IMR-90 (cell line): ENCODE measurements at regions not wholly inside any gene's neighbourhood (a gene's known extent, or its start where the extent isn't known, plus 50 kb on each side); places are given as distances from the start of the nearest gene placed in this dataset.

ENCODE experiments used
- ATAC-seq: fragments of 200-7000 bp; cut with Tn5 transposase; 2 replicates; pipeline ENCODE4 v1.9.1; 2020; ENCODE audit warnings: low read depth, mild to moderate bottlenecking, moderate library complexity
- BruUV-seq: library from RNA; stranded (reverse); fragments of 400-500 nt; replicated peaks from 2 replicates; lab custom pipeline; 2021; lab: Mats Ljungman, UMichigan
- CTCF ChIA-PET: fragments of 300-600 bp; formaldehyde crosslinking; extraction: SDS; loops from one replicate; lab custom pipeline; 2021; ENCODE audit warnings: antibody characterized with exemption; lab: Yijun Ruan, JAX
- POLR2A ChIA-PET: fragments of 300-600 bp; sonication (Branson Sonifier 250); formaldehyde crosslinking; loops from one replicate; lab custom pipeline; 2022; ENCODE audit warnings: antibody characterized with exemption; ENCODE audit not compliant: unreplicated experiment; lab: Charles Lee
- DNase-seq: peaks from one replicate; pipeline ENCODE4 v3.0.0; 2013
- H2AFZ ChIP-seq: replicated peaks from 2 replicates; pipeline ENCODE3; 2013; ENCODE audit warnings: low read length, mild to moderate bottlenecking; ENCODE audit not compliant: poor library complexity
- H2AK5ac ChIP-seq: 2 replicates; pipeline ENCODE4 v1.6.1; 2013; ENCODE audit warnings: low read depth, low read length, inconsistent platforms
- H2AK9ac ChIP-seq: replicated peaks from 2 replicates; pipeline ENCODE3; 2013; ENCODE audit warnings: mild to moderate bottlenecking, low read depth, low read length, moderate library complexity; ENCODE audit not compliant: poor library complexity
- H2BK120ac ChIP-seq: 2 replicates; pipeline ENCODE4 v1.6.1; 2013; ENCODE audit warnings: low read depth, low read length, inconsistent platforms
- H2BK15ac ChIP-seq: 3 replicates; pipeline ENCODE4 v1.6.1; 2013; ENCODE audit warnings: low read depth, low read length, inconsistent platforms
- H2BK20ac ChIP-seq: 2 replicates; pipeline ENCODE4 v1.6.1; 2013; ENCODE audit warnings: low read depth, mild to moderate bottlenecking, inconsistent platforms, low read length, moderate library complexity
- H2BK5ac ChIP-seq: 2 replicates; pipeline ENCODE4 v1.6.1; 2013; ENCODE audit warnings: mild to moderate bottlenecking, low read depth, low read length, inconsistent platforms; ENCODE audit not compliant: poor library complexity, severe bottlenecking
- H3K14ac ChIP-seq: replicated peaks from 2 replicates; pipeline ENCODE4 v1.6.1; 2013; ENCODE audit warnings: low read depth, low read length, inconsistent platforms
- H3K18ac ChIP-seq: 2 replicates; pipeline ENCODE4 v1.6.1; 2013; ENCODE audit warnings: low read depth, low read length, control low read depth
- H3K23ac ChIP-seq: 2 replicates; pipeline ENCODE4 v1.6.1; 2013; ENCODE audit warnings: low read depth, low read length, inconsistent platforms
- H3K27ac ChIP-seq: 2 replicates; pipeline ENCODE4 v1.5.1; 2013; ENCODE audit warnings: mild to moderate bottlenecking, control low read depth, low read length; ENCODE audit not compliant: insufficient read depth
- H3K27me3 ChIP-seq: 2 replicates; pipeline ENCODE4 v1.6.1; 2013; ENCODE audit warnings: low read length; ENCODE audit not compliant: control insufficient read depth, insufficient read depth
- H3K36me3 ChIP-seq: 2 replicates; pipeline ENCODE4 v1.6.1; 2013; ENCODE audit warnings: low read length, mixed read lengths; ENCODE audit not compliant: control insufficient read depth, insufficient read depth
- H3K4ac ChIP-seq: 2 replicates; pipeline ENCODE4 v1.6.1; 2013; ENCODE audit warnings: low read depth, low read length, inconsistent platforms
- H3K4me1 ChIP-seq: 2 replicates; pipeline ENCODE4 v1.6.1; 2013; ENCODE audit warnings: low read length, mixed read lengths; ENCODE audit not compliant: control insufficient read depth, insufficient read depth
- H3K4me2 ChIP-seq: 2 replicates; pipeline ENCODE4 v1.6.1; 2013; ENCODE audit warnings: low read depth, mild to moderate bottlenecking, control low read depth, low read length, moderate library complexity
- H3K4me3 ChIP-seq: 2 replicates; pipeline ENCODE4 v1.5.1; 2013; ENCODE audit warnings: low read depth, mild to moderate bottlenecking, control low read depth, low read length, moderate library complexity; ENCODE audit not compliant: insufficient read depth
- H3K56ac ChIP-seq: 2 replicates; pipeline ENCODE4 v1.6.1; 2013; ENCODE audit warnings: low read length, inconsistent platforms; ENCODE audit not compliant: insufficient read depth; ENCODE audit errors: extremely low read depth
- H3K79me1 ChIP-seq, 2 experiments: 2 replicates each; pipeline ENCODE4 v1.6.1; 2013; ENCODE audit warnings: low read length in 2 of 2, inconsistent platforms in 1 of 2, low read depth in 1 of 2
- H3K9ac ChIP-seq: 2 replicates; pipeline ENCODE4 v1.6.1; 2013; ENCODE audit warnings: low read depth, low read length, control low read depth
- H3K9me1 ChIP-seq: 2 replicates; pipeline ENCODE4 v1.6.1; 2013; ENCODE audit warnings: low read length, inconsistent platforms; ENCODE audit not compliant: insufficient read depth
- H3K9me3 ChIP-seq: 2 replicates; pipeline ENCODE4 v1.6.1; 2013; ENCODE audit warnings: low read length; ENCODE audit not compliant: control insufficient read depth, insufficient read depth
- H4K20me1 ChIP-seq: 2 replicates; pipeline ENCODE4 v1.6.1; 2013; ENCODE audit warnings: low read length, inconsistent platforms; ENCODE audit not compliant: insufficient read depth
- H4K5ac ChIP-seq: 2 replicates; pipeline ENCODE4 v1.6.1; 2013; ENCODE audit warnings: mild to moderate bottlenecking, low read depth, low read length, control low read depth
- H4K8ac ChIP-seq, 2 experiments: 2 replicates each; pipeline ENCODE4 v1.6.1; 2013; ENCODE audit warnings: low read depth in 2 of 2, low read length in 2 of 2, control low read depth in 1 of 2, inconsistent platforms in 1 of 2
- H4K91ac ChIP-seq: 2 replicates; pipeline ENCODE4 v1.6.1; 2013; ENCODE audit warnings: low read depth, low read length, inconsistent platforms; ENCODE audit not compliant: insufficient read depth
- MAFK ChIP-seq: IDR thresholded peaks from 2 replicates; pipeline ENCODE4 v1.6.1; 2012; ENCODE audit warnings: low read depth, low read length, improper control_type of control experiment
- WGBS, 2 experiments: methylation state at CpG; one replicate each; pipeline versions ENCODE4 v1.1.5 to v1.1.7; 2013; ENCODE audit warnings: missing lambda C conversion rate in 2 of 2; ENCODE audit not compliant: insufficient read length in 1 of 2; ENCODE audit errors: extremely low coverage in 2 of 2; 5-methylcytosine and 5-hydroxymethylcytosine counted together
- dilution Hi-C: fragments of 300-500 bp; cut with HindIII; formaldehyde crosslinking; loops from one replicate; pipeline ENCODE4 v1.14.3; 2018; ENCODE audit warnings: low sequenced_read_pairs; ENCODE audit not compliant: unreplicated experiment
- in situ Hi-C: fragments of 300-500 bp; cut with MboI; formaldehyde crosslinking; loops from 3 replicates; pipeline ENCODE4 v1.14.3; 2019; ENCODE audit warnings: low sequenced_read_pairs, inconsistent platforms, mixed read lengths
- intact Hi-C: fragments of 100-400 bp; cut with micrococcal nuclease; formaldehyde crosslinking; loops from 2 replicates; pipeline ENCODE4 v1.10.0; 2022

DNA sequence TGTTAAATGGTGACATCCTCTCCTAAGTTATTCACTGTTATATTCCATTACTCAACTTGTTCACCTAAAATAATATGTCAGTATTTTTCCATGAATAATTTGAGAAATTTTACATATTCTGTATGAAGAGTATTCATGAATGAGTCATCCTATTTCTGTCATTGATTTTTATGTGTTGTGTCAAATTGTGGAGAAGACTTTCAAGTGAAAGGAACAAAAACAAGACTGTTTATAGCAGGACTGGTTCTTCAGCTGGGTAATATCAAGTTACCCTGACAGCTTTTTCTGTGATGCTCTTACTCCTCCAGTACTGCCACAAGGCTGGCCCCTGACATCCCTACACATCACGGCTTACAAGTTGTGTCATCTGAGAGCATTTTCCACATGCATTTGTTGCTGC is 847.7 kb downstream of the NCAM2 start:
- ATAC-seq = no peak
- Histone ChIP-seq H3K4ac (no peak overlapping the region), H3K4me3 (no peak overlapping the region), H3K9me3 (peaks cover 2% of the 10 kb centered on the region; the same call in 1 of the 2 replicates), H3K4me1 (no peaks in the 10 kb centered on the region), H3K36me3 (no peaks in the 10 kb centered on the region), H3K9ac (no peak overlapping the region), H3K27ac (no peak overlapping the region), H3K18ac (no peak overlapping the region), H2BK20ac (no peak overlapping the region), H3K14ac (no peak overlapping the region), H4K8ac (no peak overlapping the region), H2AFZ (no peak overlapping the region), H3K9me1 (no peaks in the 10 kb centered on the region), H3K27me3 (no peaks in the 10 kb centered on the region), H2BK15ac (no peak overlapping the region), H3K56ac (no peak overlapping the region), H3K79me1 (no peaks in the 10 kb centered on the region), H2AK5ac (no peak overlapping the region), H4K5ac (no peak overlapping the region), H3K23ac (no peak overlapping the region), H2BK5ac (no peak overlapping the region), H4K91ac (no peak overlapping the region), H2AK9ac (no peak overlapping the region), H3K4me2 (no peak overlapping the region), H2BK120ac (no peak overlapping the region), H4K20me1 (no peaks in the 10 kb centered on the region)
- ChIA-PET CTCF (no interaction called here), POLR2A (no interaction called here)
- intact Hi-C loops (no loop called here), dilution Hi-C loops (no loop called here), in situ Hi-C loops (no loop called here)
- WGBS, 2 experiments = 60% methylated on average over 1 of the region's 1 CpG; no CpG with 5 or more reads in 1 of the 2 experiments
- no peak for TF ChIP-seq MAFK
- DNase-seq = no peak
- BruUV-seq = no TSS peak
